ENCODE measurements at regions not wholly inside any gene's neighbourhood (a gene's known extent, or its start where the extent isn't known, plus 50 kb on each side); places are given as distances from the start of the nearest gene placed in this dataset.

DNA sequence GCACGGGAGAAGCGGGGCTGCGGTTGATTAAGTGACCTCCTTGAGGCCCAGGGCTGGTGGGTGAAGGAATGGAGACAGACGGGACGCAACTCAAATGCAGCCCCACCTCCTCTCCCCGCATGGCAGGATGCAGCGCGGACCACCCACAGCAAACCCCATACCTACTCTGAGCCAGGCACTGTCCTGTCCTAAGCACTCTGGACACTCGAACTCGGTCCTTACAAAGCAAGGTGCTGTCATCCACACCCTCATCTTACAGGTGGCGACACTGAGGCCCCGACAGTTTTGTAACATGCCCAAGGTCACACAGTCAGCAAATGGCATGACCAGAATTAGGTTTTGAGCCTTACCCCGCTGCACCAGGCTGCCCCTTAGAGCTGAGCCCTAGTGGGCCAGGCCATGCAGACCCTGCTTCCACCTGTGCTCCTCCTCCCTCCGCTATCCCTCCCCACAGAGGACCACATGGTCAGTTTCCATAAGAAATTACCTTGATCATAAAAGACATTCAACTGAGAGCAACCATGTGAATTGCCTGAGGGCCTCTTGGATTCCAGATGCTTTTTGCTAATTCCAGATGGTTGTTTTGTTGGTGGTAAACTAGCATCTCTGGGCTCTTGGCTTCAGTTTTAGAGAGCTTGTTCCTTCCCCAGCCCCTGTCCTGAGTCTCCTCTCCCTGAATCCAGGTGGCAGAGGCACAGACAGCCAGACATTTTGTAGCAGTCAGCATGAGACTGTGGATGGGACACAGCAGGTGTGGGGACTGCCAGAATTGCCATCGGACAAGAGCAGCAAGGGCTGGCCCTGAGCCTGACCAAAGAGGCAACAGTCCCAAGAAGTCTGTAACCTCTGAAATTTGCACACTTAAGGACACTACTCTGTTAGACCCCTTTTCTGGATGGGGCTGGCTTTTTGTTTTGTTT is 171.9 kb upstream of the PMEPA1 start:
- WGBS, 2 experiments: 91% methylated on average over 15 of the region's 15 CpGs

DNA sequence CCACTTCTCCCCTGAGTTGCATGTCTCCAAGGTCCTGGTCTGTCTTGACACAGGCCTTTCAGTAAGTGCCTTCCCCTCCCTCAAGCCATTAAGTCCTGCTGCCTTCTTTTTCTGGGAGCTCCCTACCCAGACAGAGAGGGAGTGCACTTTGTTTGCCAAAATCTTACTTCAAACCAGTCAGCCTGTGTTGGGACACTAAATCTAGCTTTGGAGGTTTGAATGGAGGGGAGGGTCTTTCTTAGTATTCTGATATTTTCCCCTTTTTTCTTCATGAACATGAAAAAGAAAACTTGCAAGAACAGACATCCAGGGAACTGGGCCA is 170.7 kb upstream of the PMEPA1 start:
- peaks cover 5% of the 10 kb centered on the region for H3K4me1 ChIP-seq (ENCODE audit: control insufficient read depth, insufficient read depth, low read length)
- H3K27me3 ChIP-seq (ENCODE audit: control insufficient read depth, insufficient read depth, low read length, poor library complexity, severe bottlenecking): no peaks in the 10 kb centered on the region
- H3K4me3 ChIP-seq (ENCODE audit: insufficient read depth, low read depth, low read length): no peak overlapping the region
- no peak overlapping the region for H3K27ac ChIP-seq (ENCODE audit: insufficient read depth, low read depth, low read length, poor library complexity, severe bottlenecking)
- no peaks in the 10 kb centered on the region for H3K36me3 ChIP-seq (ENCODE audit: control insufficient read depth, insufficient read depth, low read length)
- H3K9me3 ChIP-seq (ENCODE audit: control insufficient read depth, low read length): no peaks in the 10 kb centered on the region

More for the DNA sequence above, 171.9 kb upstream of the PMEPA1 start:
- Histone ChIP-seq H3K27ac (ENCODE audit: insufficient read depth, low read depth, low read length, poor library complexity, severe bottlenecking) (no peak overlapping the region), H3K27me3 (ENCODE audit: control insufficient read depth, insufficient read depth, low read length, poor library complexity, severe bottlenecking) (no peaks in the 10 kb centered on the region), H3K4me3 (ENCODE audit: insufficient read depth, low read depth, low read length) (no peak overlapping the region), H3K4me1 (ENCODE audit: control insufficient read depth, insufficient read depth, low read length) (peaks cover 5% of the 10 kb centered on the region), H3K9me3 (ENCODE audit: control insufficient read depth, low read length) (no peaks in the 10 kb centered on the region), H3K36me3 (ENCODE audit: control insufficient read depth, insufficient read depth, low read length) (no peaks in the 10 kb centered on the region)

DNA sequence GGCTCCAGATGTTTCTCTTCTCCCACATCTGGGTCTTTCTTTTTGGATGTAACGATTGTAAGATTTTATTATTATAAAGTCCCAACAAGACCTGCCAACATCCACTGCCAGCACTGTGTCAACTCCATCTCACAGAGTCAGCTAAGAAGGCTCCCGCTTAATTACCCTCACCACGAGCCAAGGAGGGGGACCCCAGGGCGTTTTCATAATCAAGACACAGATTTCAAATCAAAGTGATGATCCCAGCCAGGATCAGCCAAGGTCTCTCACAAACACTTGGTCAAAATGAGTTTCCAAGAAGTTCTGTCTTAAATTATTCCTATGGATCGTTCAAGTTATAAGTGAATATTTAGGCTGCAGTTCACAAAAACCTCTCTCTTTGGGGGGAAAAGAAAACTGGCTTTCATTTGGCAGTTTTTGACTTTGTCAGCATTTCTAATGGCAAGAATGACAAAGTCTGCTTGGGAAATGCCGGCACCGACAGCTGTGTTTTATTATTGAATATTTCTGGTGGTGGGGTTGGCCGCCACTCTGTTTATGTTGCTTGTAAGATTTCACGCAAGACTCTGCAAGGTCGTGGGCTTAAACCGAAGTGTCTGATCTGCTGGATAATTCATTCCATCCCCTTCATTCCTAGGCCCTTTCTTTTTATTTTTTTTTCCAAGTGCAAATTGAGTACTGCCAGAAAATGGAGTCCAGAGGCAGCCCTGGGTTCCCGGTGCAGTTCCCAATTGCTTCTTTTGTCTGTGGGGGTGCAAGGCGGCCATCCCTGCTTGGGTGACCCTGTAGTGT is 170.2 kb upstream of the PMEPA1 start:
- H3K4me3 ChIP-seq (ENCODE audit: insufficient read depth, low read depth, low read length): no peak overlapping the region
- H3K4me1 ChIP-seq (ENCODE audit: control insufficient read depth, insufficient read depth, low read length): peaks cover 5% of the 10 kb centered on the region
- H3K27me3 ChIP-seq (ENCODE audit: control insufficient read depth, insufficient read depth, low read length, poor library complexity, severe bottlenecking): no peaks in the 10 kb centered on the region
- H3K9me3 ChIP-seq (ENCODE audit: control insufficient read depth, low read length): no peaks in the 10 kb centered on the region
- H3K27ac ChIP-seq (ENCODE audit: insufficient read depth, low read depth, low read length, poor library complexity, severe bottlenecking): no peak overlapping the region
- 88 to 92% methylated on average over 12 of the region's 13 CpGs for WGBS, 2 experiments
- no peaks in the 10 kb centered on the region for H3K36me3 ChIP-seq (ENCODE audit: control insufficient read depth, insufficient read depth, low read length)

DNA sequence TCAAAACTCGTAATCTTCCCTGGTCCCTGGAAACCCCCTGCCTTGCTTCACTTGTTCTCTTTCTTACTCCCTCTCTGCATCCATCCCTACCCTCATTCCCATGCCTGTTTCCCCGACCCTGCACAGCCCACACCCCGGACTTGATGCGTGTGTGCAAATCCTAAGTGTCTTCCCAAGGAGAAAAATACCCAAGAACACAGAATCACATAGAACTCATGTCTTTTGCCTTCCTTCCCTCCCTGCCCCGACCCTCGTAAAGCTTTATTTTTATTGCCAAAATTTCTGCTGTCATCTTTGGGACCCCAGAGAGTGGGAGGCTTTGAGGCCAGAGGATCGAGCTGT is 169.6 kb upstream of the PMEPA1 start:
- H3K27me3 ChIP-seq (ENCODE audit: control insufficient read depth, insufficient read depth, low read length, poor library complexity, severe bottlenecking): no peaks in the 10 kb centered on the region
- no peak overlapping the region for H3K27ac ChIP-seq (ENCODE audit: insufficient read depth, low read depth, low read length, poor library complexity, severe bottlenecking)
- H3K9me3 ChIP-seq (ENCODE audit: control insufficient read depth, low read length): no peaks in the 10 kb centered on the region
- no peaks in the 10 kb centered on the region for H3K36me3 ChIP-seq (ENCODE audit: control insufficient read depth, insufficient read depth, low read length)
- H3K4me3 ChIP-seq (ENCODE audit: insufficient read depth, low read depth, low read length): no peak overlapping the region
- H3K4me1 ChIP-seq (ENCODE audit: control insufficient read depth, insufficient read depth, low read length): peaks cover 5% of the 10 kb centered on the region
- WGBS, 2 experiments: 86 to 88% methylated on average over 7 of the region's 7 CpGs

DNA sequence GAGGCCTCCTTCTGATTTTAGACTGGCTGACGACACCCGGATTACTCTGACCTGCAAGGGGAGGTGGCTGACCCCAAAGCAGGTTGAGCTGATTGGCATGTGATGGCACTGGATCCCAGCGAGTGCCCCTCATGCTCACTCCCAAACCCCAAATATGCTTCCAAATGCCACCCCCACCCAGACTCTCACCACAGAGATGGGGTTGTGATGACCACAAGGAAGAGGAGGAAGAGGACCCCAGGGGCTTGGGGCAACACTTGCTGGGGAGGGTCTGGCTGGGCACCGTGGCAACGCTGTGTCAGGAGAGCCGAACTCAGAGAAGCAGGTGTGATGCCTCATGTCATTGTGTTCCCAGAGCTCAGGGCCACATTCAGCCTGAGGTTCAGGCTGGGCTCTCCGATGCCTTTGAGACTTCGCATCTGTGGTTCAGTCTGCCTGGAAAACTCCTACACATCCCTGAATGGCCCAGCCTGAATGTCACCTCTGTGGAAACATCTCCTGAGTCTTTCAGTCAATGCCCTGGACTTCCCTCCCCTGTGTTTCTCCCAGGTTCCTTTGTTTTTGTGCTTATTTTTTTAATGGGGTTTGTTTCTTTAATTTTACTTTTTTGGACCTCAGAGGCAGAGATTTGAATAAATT is 169.1 kb upstream of the PMEPA1 start:
- H3K36me3 ChIP-seq (ENCODE audit: control insufficient read depth, insufficient read depth, low read length): no peaks in the 10 kb centered on the region
- peaks cover 5% of the 10 kb centered on the region for H3K4me1 ChIP-seq (ENCODE audit: control insufficient read depth, insufficient read depth, low read length)
- H3K27me3 ChIP-seq (ENCODE audit: control insufficient read depth, insufficient read depth, low read length, poor library complexity, severe bottlenecking): no peaks in the 10 kb centered on the region
- 94 to 95% methylated on average over 8 of the region's 8 CpGs for WGBS, 2 experiments
- no peak overlapping the region for H3K27ac ChIP-seq (ENCODE audit: insufficient read depth, low read depth, low read length, poor library complexity, severe bottlenecking)
- H3K9me3 ChIP-seq (ENCODE audit: control insufficient read depth, low read length): no peaks in the 10 kb centered on the region
- no peak overlapping the region for H3K4me3 ChIP-seq (ENCODE audit: insufficient read depth, low read depth, low read length)

DNA sequence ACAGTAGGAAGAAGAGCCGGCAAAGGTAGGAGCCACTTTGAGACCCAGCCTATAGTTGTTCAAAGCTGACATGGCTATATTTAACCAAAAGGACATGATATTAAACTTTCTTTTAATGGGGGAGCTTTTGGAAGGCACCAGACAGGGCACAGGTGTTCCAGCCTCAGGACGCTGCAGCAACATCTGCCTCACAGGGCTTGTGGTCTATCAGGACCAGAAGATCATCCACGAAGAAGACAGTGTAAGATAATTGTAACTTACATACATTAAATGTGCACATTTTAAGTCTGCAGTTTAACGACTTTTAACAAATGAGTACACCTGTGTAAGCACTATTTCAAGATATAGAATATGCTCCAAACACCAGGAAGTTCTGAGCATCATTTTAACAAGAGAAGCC is 168.2 kb upstream of the PMEPA1 start:
- H3K27ac ChIP-seq (ENCODE audit: insufficient read depth, low read depth, low read length, poor library complexity, severe bottlenecking): no peak overlapping the region
- WGBS, 2 experiments: 92 to 97% methylated on average over 2 to 4 of the region's 4 CpGs

DNA sequence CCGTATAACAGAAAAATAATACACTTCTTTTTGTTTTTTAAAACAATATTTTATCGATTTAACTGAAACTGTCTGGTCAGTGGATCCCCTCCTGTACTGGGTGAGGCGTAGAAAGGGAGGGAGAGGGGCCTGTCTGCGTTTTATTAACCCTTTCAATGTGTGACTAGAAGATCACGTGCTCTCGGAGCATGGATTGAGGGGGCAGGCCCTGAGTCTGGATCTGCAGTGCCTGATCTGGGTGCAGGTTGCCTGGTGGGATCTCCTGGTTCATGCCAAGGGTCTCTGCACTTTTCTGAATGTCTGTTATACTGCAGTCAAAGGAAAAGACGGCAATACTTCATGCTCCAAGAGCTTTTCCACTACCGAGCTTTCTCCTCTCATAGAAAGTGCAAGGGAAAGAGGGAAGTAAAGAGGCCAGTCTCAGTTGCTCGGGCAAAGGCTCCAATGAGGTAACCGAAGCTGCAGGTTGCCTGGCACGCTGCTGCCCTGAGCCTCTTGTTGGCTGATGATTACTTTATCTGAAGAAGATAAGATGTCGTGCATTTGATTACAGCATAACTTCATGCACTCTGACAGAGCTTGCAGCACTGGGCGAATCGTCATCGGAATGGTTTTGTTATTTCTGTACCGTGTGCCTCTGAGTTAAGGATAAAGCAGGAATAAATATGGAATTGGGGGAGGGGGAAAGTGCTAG is 167.5 kb upstream of the PMEPA1 start:
- Histone ChIP-seq H3K4me1 (ENCODE audit: control insufficient read depth, insufficient read depth, low read length) (peaks cover 5% of the 10 kb centered on the region), H3K36me3 (ENCODE audit: control insufficient read depth, insufficient read depth, low read length) (no peaks in the 10 kb centered on the region), H3K4me3 (ENCODE audit: insufficient read depth, low read depth, low read length) (no peak overlapping the region), H3K9me3 (ENCODE audit: control insufficient read depth, low read length) (no peaks in the 10 kb centered on the region), H3K27ac (ENCODE audit: insufficient read depth, low read depth, low read length, poor library complexity, severe bottlenecking) (no peak overlapping the region), H3K27me3 (ENCODE audit: control insufficient read depth, insufficient read depth, low read length, poor library complexity, severe bottlenecking) (no peaks in the 10 kb centered on the region)
- 85 to 86% methylated on average over 16 of the region's 16 CpGs for WGBS, 2 experiments

More for the DNA sequence above, 168.2 kb upstream of the PMEPA1 start:
- H3K4me3 ChIP-seq (ENCODE audit: insufficient read depth, low read depth, low read length): no peak overlapping the region
- H3K4me1 ChIP-seq (ENCODE audit: control insufficient read depth, insufficient read depth, low read length): peaks cover 5% of the 10 kb centered on the region
- H3K9me3 ChIP-seq (ENCODE audit: control insufficient read depth, low read length): no peaks in the 10 kb centered on the region
- no peaks in the 10 kb centered on the region for H3K27me3 ChIP-seq (ENCODE audit: control insufficient read depth, insufficient read depth, low read length, poor library complexity, severe bottlenecking)
- no peaks in the 10 kb centered on the region for H3K36me3 ChIP-seq (ENCODE audit: control insufficient read depth, insufficient read depth, low read length)

DNA sequence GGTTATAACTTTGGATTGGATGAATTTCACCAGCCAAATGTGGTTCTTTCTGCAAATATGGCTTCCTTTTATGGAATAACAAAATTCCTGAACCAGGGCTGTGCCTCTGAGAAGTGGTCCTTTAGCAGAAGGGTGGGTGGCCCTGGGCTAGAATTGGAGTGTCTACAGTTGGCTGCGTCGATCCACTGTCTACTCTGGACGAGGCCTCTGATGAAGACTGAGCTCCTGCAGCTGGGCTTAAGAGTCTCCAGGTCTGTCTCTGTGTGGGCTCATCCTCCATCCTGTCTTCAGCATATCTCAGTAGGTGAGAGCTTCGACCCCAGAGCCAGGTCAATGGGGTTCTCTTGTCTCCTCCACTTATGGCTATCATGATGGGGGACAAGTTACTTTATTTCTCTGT is 166.3 kb upstream of the PMEPA1 start:
- Histone ChIP-seq H3K9me3 (ENCODE audit: control insufficient read depth, low read length) (no peaks in the 10 kb centered on the region), H3K4me1 (ENCODE audit: control insufficient read depth, insufficient read depth, low read length) (peaks cover 5% of the 10 kb centered on the region), H3K27ac (ENCODE audit: insufficient read depth, low read depth, low read length, poor library complexity, severe bottlenecking) (no peak overlapping the region), H3K27me3 (ENCODE audit: control insufficient read depth, insufficient read depth, low read length, poor library complexity, severe bottlenecking) (no peaks in the 10 kb centered on the region), H3K36me3 (ENCODE audit: control insufficient read depth, insufficient read depth, low read length) (no peaks in the 10 kb centered on the region), H3K4me3 (ENCODE audit: insufficient read depth, low read depth, low read length) (no peak overlapping the region)
- 95 to 97% methylated on average over 4 of the region's 4 CpGs for WGBS, 2 experiments

DNA sequence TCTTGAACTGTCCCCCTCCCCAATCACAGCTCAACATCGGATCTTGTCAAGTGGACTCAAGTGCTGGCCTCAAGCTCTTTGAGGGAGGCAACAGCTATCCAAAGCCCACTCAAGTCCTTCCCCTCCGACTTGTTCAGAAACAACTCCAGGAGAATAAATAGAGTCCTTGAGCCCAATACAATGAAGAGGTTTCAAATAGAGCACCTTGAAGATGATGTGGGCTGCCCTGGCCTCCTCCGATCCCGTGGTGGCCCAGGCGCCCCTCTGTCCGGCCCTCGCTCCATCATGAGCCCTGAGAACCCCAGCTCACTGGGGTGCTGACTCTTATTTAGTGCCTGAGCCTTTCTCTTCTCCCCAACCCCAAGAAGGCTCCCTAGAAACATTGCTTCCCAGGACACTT is 164.3 kb upstream of the PMEPA1 start:
- no peak overlapping the region for H3K27ac ChIP-seq (ENCODE audit: insufficient read depth, low read depth, low read length, poor library complexity, severe bottlenecking)
- no peaks in the 10 kb centered on the region for H3K27me3 ChIP-seq (ENCODE audit: control insufficient read depth, insufficient read depth, low read length, poor library complexity, severe bottlenecking)
- no peaks in the 10 kb centered on the region for H3K9me3 ChIP-seq (ENCODE audit: control insufficient read depth, low read length)
- no peaks in the 10 kb centered on the region for H3K36me3 ChIP-seq (ENCODE audit: control insufficient read depth, insufficient read depth, low read length)
- WGBS, 2 experiments: 92 to 96% methylated on average over 7 of the region's 7 CpGs
- no peak overlapping the region for H3K4me3 ChIP-seq (ENCODE audit: insufficient read depth, low read depth, low read length)
- no peaks in the 10 kb centered on the region for H3K4me1 ChIP-seq (ENCODE audit: control insufficient read depth, insufficient read depth, low read length)

Measured in ectodermal cell (in vitro differentiated cells).